ENCODE measurements at regions not wholly inside any gene's neighbourhood (a gene's known extent, or its start where the extent isn't known, plus 50 kb on each side); places are given as distances from the start of the nearest gene placed in this dataset.

DNA sequence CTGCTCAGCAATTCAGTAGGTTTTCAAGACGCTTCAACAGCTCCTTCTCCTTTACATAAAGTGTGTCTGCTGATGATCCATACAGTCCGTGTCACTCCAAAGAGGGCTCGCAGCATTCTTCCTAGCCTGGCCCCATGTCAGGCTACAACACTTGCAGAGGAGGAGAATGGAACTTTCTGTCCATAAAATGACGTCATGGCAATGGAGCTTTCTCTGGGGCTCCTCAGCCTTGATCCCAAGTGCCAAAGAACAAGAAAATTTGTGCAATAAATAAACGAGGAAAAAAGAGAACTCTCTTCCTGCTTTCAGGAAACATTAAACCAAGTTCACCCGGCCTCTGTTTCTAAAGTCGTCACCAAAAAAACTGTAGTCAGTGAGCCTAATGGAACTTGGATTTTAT is 199.5 kb upstream of the MEIS1 start:
- Histone ChIP-seq H3K4me1 (replicated peaks in 1 of 4; ENCODE audit: control insufficient read depth in 3 of 4, insufficient read depth in 4 of 4, low read length in 3 of 4) (peaks cover 0 to 2% (median 0%) of the 10 kb centered on the region in 4 experiments; a peak in 3 of 7 replicates), H3K27ac (ENCODE audit: low read depth, low read length) (no peak overlapping the region), H3K56ac (replicated peaks; ENCODE audit: insufficient read length, low read depth, low read length) (no peak overlapping the region), H3K23me2 (ENCODE audit: low read depth, low read length) (no peaks in the 10 kb centered on the region), H4K91ac (replicated peaks; ENCODE audit: insufficient read length, low read length) (no peak overlapping the region), H3K79me1 (ENCODE audit: low read depth, low read length) (no peaks in the 10 kb centered on the region), H3K27me3 (replicated peaks in 1 of 4; ENCODE audit: control insufficient read depth in 3 of 4, extremely low read depth in 1 of 4, insufficient read depth in 3 of 4, low read length in 3 of 4) (peaks cover 0 to 1% (median 0%) of the 10 kb centered on the region in 4 experiments; a peak in 2 of 7 replicates), H3K9ac (replicated peaks in 1 of 4; ENCODE audit: extremely low read depth in 1 of 4, low read depth in 3 of 4, low read length in 3 of 4) (no peak overlapping the region), H3K4me3 (ENCODE audit: extremely low read depth in 1 of 4, insufficient read depth in 2 of 4, low read depth in 3 of 4, low read length in 4 of 4) (no peak overlapping the region), H3K14ac (ENCODE audit: insufficient read length) (no peak overlapping the region), H2BK12ac (ENCODE audit: low read depth, low read length) (no peak overlapping the region), H4K5ac (ENCODE audit: insufficient read length, low read depth, low read length) (no peak overlapping the region), H4K8ac (ENCODE audit: extremely low read depth, insufficient read depth, low read length) (no peak overlapping the region), H3K4ac (replicated peaks; ENCODE audit: insufficient read length, low read depth, low read length) (no peak overlapping the region), H3K18ac (ENCODE audit: extremely low read depth, low read length) (no peak overlapping the region), H2BK15ac (ENCODE audit: low read length) (no peak overlapping the region), H3K4me2 (ENCODE audit: insufficient read depth in 1 of 2, low read depth in 2 of 2, low read length in 2 of 2) (no peak overlapping the region), H3K36me3 (ENCODE audit: control insufficient read depth in 2 of 4, insufficient read depth in 4 of 4, low read length in 3 of 4) (no peaks in the 10 kb centered on the region), H2AFZ (ENCODE audit: low read length) (no peak overlapping the region), H2BK5ac (ENCODE audit: low read depth, low read length) (no peak overlapping the region), H3K9me3 (ENCODE audit: insufficient read depth in 2 of 2, low read depth in 1 of 2, low read length in 1 of 2) (no peaks in the 10 kb centered on the region), H2BK20ac (ENCODE audit: low read length) (no peak overlapping the region), H2AK5ac (ENCODE audit: low read depth, low read length) (no peak overlapping the region), H2BK120ac (replicated peaks; ENCODE audit: low read depth, low read length) (no peak overlapping the region), H4K20me1 (replicated peaks in 1 of 2; ENCODE audit: control insufficient read depth in 1 of 2, insufficient read depth in 2 of 2, low read length in 2 of 2) (no peaks in the 10 kb centered on the region), H3K23ac (ENCODE audit: insufficient read length) (no peak overlapping the region), H3K79me2 (ENCODE audit: control insufficient read depth in 1 of 2, insufficient read depth in 2 of 2, low read length in 2 of 2) (no peaks in the 10 kb centered on the region)
- CTCF ChIA-PET (ENCODE audit: partially characterized antibody), result interaction anchor here (1.0 kb wide), 1 partner anchor 33 kb away, joined by 3 read pairs; no protein-coding TSS in a partner anchor
- 87% methylated on average over 7 of the region's 7 CpGs; no CpG with 5 or more reads in 1 of the 2 experiments for WGBS, 2 experiments (ENCODE audit: extremely low coverage in 1 of 2, insufficient coverage in 1 of 2, insufficient read length in 1 of 2, insufficient replicate concordance in 2 of 2, low coverage in 1 of 2, low lambda C conversion rate in 2 of 2, missing lambda C conversion rate in 1 of 2)
- POLR2A ChIA-PET (ENCODE audit: partially characterized antibody), result no interaction called here
- DNase-seq (ENCODE audit: low read depth in 1 of 2, low spot score in 2 of 2), result no peak
- no peak for FAIRE-seq
- TF ChIP-seq JUN (IDR thresholded peaks at IDR 0.05; ENCODE audit: low read depth, low read length) (no peak), BCL11A (IDR thresholded peaks at IDR 0.05; ENCODE audit: low read depth in 2 of 2, low read length in 2 of 2) (no peak), CHD2 (IDR thresholded peaks at IDR 0.05; ENCODE audit: low read length) (no peak), HDAC6 (IDR thresholded peaks at IDR 0.05; ENCODE audit: low read depth, low read length) (no peak), SP2 (IDR thresholded peaks at IDR 0.05; ENCODE audit: low read length) (no peak), FOSL1 (IDR thresholded peaks at IDR 0.05; ENCODE audit: insufficient read depth, low read depth, low read length) (no peak), SUZ12 (IDR thresholded peaks at IDR 0.05; ENCODE audit: low read length) (no peak), RAD21 (IDR thresholded peaks at IDR 0.05 in 1 of 2, conservative IDR thresholded peaks at IDR 0.05 in 1 of 2; ENCODE audit: low read depth in 2 of 2, low read length in 2 of 2) (no peak), SIN3A (conservative IDR thresholded peaks at IDR 0.05 in 1 of 2, IDR thresholded peaks at IDR 0.05 in 1 of 2; ENCODE audit: low read depth in 1 of 2, low read length in 2 of 2) (no peak)
- TF ChIP-seq, protein P1, sequence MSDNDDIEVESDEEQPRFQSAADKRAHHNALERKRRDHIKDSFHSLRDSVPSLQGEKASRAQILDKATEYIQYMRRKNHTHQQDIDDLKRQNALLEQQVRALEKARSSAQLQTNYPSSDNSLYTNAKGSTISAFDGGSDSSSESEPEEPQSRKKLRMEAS (IDR thresholded peaks at IDR 0.05), result no peak
